SK-N-MC (cell line): ENCODE measurements at regions not wholly inside any gene's neighbourhood (a gene's known extent, or its start where the extent isn't known, plus 50 kb on each side); places are given as distances from the start of the nearest gene placed in this dataset.
"Not testable (repeated sequence)": the region's sequence is repeated elsewhere in the genome, so short reads cannot be mapped to it uniquely, and the experiment has no call there.

ENCODE experiments used
- EZH2 ChIP-seq: fragments of 200-600 bp; sonication (generic); IDR thresholded peaks from one replicate; pipeline ENCODE4 v1.6.1; 2017; ENCODE audit warnings: antibody characterized with exemption
- FOXP2 ChIP-seq: optimal IDR thresholded peaks from 2 replicates; pipeline ENCODE3; 2011; ENCODE audit warnings: mild to moderate bottlenecking, moderate library complexity; ENCODE audit not compliant: insufficient read depth; ENCODE audit errors: extremely low read length, control extremely low read depth
- POLR2AphosphoS5 ChIP-seq: IDR thresholded peaks from 2 replicates; pipeline ENCODE4 v1.6.1; 2012; ENCODE audit warnings: mild to moderate bottlenecking, low read depth, low read length, borderline replicate concordance

DNA sequence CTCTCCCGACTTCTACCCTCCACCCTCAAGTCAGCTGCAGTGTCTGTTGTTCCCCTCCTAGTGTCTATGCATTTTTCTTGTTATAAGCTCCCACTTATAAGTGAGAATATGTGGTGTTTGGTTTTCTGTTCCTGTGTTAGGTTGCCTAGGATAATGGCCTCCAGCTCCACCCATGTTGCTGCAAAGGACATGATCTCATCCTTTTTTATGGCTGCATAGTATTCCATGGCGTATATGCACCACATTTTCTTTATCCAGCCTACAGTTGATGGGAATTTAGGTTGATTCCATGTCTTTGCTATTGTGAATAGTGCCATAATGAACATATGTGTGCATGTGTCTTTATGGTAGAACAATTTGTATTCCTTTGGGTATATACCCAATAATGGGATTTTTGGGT, 80.7 kb downstream of the SPTSSA start:
- not testable (repeated sequence) for TF ChIP-seq EZH2, POLR2AphosphoS5, FOXP2
